NCI-H187 (cell line): ENCODE measurements at regions not wholly inside any gene's neighbourhood (a gene's known extent, or its start where the extent isn't known, plus 50 kb on each side); places are given as distances from the start of the nearest gene placed in this dataset.

Experiments used
- DNase-seq, 2 experiments: peaks; one replicate each; lab custom pipeline; 2025; lab: John Stamatoyannopoulos, UW

DNA sequence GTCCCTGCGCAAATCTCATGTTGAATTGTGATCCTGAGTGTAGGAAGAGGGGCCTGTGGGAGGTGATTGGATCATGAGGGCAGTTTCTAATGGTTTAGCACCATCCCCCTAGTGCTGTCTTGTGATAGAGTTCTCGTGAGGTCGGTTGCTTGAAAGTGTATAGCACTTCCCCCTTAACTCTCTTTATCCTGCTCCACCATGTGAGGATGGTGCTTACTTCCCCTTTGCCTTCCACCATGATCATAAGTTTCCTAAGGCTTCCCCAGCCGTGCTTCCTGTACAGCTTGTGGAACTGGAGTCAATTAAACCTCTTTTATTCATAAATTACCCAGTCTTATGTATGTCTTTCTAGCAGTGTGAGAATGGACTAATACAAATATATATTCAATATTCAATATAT lies 303.7 kb upstream of the SEL1L start:
- DNase-seq: no peak

GRCh38 chr14:81839056-81839455 lies 305.4 kb upstream of the SEL1L start:
- no peak for DNase-seq

DNA sequence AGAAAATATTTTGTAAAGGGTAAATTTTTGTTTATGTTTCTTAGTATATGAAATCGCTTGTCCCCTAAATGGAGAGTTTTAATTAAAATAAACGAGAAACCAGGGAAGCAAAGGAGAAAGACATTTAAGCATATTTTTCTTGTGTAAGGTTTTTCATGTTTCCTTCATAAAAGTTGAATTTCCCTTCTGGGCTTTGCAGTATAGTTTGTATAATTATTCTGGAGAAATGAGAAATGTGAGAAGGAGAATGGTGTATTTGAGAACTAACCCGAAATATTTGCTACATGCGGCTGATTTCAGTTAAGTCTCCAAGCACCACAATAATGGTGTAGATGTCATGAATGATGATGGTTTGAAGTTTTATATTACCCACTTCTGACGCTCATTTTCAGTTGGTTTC lies 307.7 kb upstream of the SEL1L start:
- DNase-seq: no peak

DNA sequence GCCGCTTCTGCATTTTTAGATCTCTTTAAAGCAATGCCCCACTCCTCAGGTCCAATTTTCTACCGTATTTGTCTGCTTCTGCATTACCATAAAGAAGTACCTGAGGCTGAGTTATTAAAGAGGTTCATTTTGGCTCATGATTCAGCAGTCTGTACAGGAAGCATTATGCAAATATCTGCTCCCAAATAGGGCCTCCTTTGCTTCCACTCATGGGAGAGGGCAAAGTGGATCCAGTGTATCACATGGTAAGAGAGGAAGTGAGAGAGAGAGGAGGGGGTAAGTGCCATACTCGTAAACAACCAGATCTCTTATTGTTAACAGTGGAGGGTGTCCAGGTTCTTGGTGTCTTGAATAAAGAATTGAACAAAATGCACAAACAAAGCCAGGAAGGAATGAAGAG lies 316.1 kb upstream of the SEL1L start:
- no peak for DNase-seq

DNA sequence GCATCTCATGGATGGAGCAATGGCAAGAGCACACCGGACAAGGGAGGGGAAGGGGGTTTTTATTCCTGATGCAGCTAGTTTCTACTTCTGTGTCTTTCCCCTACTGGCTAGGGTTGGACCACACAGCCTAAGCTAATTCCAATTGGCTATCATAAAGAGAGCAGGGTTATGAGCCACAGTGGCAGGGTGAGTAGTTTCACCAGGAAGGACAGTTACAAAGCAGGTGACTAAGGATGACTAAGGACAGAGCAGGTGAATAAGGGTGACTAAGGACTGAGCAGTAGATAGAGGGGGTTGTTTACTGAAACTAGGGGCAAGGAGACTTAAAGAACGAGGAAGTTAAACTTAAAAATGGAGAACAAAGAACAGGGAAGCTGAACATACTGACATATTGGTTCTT lies 321.4 kb upstream of the SEL1L start:
- DNase-seq: no peak

DNA sequence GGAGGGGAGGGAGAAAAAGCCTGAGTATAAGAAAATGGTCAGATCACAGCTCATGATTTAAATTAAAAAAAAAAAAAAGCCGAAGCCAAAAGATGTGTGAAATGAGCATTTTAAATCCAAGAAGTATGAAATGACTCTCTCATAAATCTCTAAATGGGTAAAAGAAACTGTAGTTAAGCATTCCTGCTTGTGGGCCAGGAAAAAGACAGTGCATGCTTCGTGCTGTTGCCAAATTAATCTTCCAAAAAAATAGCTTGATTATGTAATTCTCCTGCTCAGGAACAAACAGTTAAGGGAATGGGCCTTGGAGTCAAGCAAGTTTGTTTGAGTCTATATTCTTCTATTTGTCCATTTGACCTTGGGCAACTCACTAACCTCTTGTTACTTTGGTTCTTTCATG lies 325.4 kb upstream of the SEL1L start:
- DNase-seq: no peak

DNA sequence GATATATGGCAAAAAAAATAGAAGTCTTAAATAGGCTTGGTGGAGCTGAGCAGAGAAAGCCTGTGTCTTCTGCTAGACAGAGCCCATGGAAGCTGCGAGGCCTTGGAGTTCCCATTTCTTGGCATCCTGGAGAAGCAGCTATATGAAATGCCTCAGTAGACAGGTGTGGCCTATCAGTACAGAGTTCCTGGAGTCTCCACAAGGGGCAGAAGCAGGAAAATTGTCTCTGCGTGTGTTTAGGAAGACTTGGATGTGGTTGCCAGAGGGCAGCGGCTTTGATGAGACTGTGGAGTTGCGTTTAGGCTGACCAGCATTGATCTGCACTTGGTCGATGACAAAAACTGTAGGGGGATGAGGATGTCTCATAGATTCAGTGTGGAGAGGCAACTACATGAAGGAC lies 334.5 kb upstream of the SEL1L start:
- DNase-seq: no peak

DNA sequence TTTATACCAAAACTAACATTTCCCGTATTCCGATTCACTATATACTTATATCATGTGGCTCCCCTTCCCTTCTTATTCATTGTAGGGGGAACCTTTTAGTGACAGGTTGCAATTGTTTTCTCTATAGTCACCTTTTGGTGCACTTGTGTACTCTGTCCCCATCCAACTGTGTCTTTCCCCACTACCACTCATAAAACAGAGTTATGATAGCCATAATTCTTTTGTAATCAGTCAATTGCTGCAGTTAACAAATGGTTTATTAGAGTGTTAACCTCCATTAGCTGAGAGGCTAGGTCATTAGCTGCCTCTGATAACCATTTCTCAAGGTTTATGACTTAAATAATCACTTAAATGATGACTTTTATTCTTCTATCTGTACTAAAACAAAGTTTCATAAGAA lies 338.1 kb upstream of the SEL1L start:
- no peak for DNase-seq

- no peak for DNase-seq
Observed at GRCh38 chr14:81884382-81884781, 350.7 kb upstream of the SEL1L start.

DNA sequence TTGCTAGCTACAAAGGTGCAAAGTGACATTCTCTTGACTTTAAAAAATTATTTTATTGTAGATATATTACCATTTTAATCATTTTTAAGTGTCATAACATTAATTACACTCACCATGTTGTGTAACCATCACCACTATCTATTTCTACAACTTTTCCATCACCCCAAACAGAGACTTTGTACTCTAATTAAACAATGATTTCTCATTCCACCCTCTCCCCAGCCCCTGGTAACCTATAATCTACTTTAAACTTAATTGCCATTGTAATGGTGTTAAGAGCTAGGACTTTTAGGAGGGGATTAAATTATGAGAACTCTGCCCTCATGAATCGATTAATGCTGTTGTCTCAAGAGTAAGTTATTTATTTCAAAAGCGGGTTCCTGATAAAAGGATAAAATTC lies 352.9 kb upstream of the SEL1L start:
- DNase-seq: no peak

- no peak for DNase-seq
Observed at GRCh38 chr14:81889529-81889928, 355.9 kb upstream of the SEL1L start.

GRCh38 chr14:81890020-81890419 lies 356.4 kb upstream of the SEL1L start:
- DNase-seq: no peak

- no peak for DNase-seq
Observed at GRCh38 chr14:81903477-81903876, 369.8 kb upstream of the SEL1L start.

GRCh38 chr14:81927070-81927469 lies 393.4 kb upstream of the SEL1L start:
- DNase-seq: no peak

DNA sequence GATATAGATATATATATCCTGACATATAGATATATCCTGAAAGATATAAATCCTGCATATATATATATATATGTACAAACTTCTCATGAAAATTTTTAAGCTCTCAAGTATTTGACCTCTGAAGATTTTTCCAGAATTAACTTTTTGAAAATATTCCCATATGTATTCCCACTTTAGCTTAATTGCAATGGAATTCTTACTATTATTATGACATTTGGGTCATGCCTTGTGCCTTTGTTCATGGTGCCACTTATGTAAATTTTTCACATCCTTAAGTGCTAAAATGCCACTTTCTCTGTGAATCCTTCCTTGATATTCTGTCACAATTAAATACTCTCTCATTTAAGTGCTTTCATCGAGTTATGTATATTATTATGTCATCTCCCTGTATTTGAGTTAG lies 398.2 kb upstream of the SEL1L start:
- no peak for DNase-seq

GRCh38 chr14:81936348-81936747 lies 402.7 kb upstream of the SEL1L start:
- DNase-seq: no peak

DNA sequence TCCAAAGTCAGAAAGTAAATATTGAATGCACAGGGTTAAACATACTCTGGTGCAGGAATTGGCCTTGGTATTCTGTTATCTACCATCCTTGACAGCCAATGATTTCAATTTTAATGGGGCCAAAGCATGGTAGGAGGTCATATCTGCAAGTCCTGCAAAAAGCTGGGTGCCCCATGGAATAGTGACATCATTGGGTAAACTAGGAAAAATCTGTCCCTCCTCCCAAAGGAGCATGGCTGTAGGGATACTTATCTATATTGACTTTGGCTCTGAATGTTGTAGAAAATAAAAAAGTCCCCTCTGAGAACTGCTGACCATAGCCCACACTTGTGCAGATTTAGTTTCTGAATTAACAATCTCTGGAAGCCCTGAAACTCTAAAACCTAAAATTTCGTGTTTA lies 403.2 kb upstream of the SEL1L start:
- no peak for DNase-seq

- no peak for DNase-seq
Observed at GRCh38 chr14:81938341-81938740, 404.7 kb upstream of the SEL1L start.

- DNase-seq: no peak
Observed at GRCh38 chr14:81940651-81941050, 407.0 kb upstream of the SEL1L start.

DNA sequence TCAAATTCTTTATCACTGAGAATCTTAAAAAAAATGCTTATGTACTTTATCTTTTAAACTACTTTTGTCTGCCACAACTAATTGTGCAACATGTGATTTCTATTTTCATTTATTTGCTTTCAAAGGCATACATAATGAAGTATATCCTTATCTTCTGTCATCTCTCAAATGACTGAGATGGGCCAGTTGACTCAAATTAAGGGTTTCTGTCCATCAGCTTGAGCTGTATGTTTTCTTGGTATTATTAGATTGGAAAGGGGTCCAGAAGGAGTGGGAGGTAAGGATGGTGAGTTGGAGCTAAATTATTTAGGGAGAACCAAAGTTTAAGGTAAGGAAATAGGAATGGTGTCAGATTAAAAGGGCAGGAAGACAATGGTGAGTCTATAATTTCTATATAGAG lies 408.4 kb upstream of the SEL1L start:
- DNase-seq: no peak

- DNase-seq: no peak
Observed at GRCh38 chr14:81946375-81946774, 412.7 kb upstream of the SEL1L start.

DNA sequence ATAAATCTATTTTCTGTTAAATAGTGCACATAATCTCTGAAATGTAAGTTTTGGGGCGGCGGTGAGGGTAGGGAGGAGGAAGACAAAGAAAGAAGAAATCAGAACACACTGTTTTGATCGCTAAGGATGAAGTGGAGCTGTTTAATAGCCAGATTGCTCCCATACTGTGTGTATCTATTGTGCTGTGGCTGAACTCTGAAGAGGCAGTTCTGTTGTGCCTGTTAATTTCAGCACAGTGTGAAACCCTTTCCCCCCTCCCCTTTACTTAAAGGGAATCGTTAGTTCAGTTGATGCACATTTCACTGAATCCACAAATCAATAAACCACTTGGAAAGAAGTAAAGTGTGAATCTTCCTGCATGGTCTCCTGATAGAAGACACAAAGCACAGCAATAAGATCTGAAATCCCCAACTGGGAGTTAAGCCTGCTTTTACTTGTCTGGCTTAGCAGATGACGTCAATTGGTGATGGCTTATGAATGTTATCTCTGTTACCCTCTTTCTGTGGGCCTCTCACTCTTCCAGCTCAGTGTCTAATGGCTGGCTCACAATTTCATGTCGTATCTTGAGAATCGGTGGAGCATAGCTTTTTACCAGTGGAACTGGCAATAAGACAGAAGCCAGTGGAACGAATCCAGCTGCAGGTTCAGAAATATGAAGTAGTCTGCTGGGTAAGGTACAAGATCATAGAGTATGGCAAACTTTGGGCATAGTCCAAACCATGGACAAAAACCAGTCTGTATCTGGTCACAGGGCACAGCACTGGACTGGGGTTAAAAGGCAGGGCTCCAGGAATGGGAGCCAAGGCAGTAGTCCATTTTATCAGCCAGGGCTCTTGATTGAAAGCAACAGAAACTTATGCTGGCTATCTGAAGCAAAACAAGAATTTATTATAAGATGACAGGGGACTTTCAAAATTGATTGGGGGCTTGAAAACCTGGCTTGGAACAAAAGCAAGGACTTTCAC lies 413.5 kb upstream of the SEL1L start:
- no peak for DNase-seq

DNA sequence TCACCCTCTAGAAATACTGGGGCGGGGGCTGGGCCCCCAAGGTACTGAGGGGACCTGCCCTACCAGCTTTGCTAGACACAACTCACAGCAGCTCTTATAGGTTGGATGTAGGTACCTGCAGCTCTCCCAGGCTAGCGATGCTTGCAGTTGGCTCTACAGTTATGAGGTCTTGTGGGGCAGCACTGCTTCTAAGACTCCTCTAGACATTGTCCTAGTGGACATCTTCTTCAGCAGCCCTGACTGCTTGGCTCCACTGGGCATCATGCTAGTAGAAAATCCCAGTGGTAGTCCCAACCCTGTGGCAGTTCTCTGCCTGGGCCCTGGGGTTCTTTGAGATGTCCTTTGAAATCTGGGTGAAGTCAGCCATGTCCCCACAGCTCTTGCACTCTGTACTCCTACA lies 419.3 kb upstream of the SEL1L start:
- DNase-seq: no peak

DNA sequence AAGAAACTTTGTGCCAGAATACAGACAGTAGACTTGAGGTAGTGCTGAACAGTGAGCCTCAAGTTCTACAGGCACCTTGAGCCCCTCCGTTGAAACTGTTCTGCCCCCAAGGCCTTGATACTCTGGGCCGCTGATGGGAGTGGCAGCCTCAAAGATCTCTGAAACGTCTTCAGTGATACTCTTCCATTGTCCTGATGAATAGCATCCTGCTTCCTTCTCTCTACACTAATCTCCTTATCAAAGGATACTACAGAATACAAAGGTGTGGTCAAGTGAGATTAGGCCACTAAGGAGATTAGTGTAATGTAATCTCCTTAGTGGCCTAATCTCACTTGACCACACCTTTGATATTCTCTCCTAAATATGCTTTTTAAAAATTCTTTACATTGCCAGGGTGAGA lies 419.8 kb upstream of the SEL1L start:
- no peak for DNase-seq
